ENCODE measurements at regions not wholly inside any gene's neighbourhood (a gene's known extent, or its start where the extent isn't known, plus 50 kb on each side); places are given as distances from the start of the nearest gene placed in this dataset.
A peak's percentile ranks its signal among the peaks of the same experiment; 100 is the strongest.

- no peaks in the 10 kb centered on the region for H3K79me2 ChIP-seq (ENCODE audit: insufficient read depth, low read length)
- H4K20me1 ChIP-seq (ENCODE audit: insufficient read depth, low read length), result no peaks in the 10 kb centered on the region
- H3K36me3 ChIP-seq (ENCODE audit: insufficient read depth, low read length), result no peaks in the 10 kb centered on the region
- no peak overlapping the region for H3K4me2 ChIP-seq (ENCODE audit: insufficient read depth, low read length)
- H3K9me3 ChIP-seq (ENCODE audit: low read depth, low read length), result no peaks in the 10 kb centered on the region
- peak; percentile 66 for TF ChIP-seq CTCF (IDR thresholded peaks at IDR 0.05; ENCODE audit: extremely low read depth, low read depth, low read length)
- no peaks in the 10 kb centered on the region for H3K4me1 ChIP-seq (ENCODE audit: insufficient read depth, low read length)
- H2AFZ ChIP-seq (ENCODE audit: low read length), result no peak overlapping the region
- H3K27me3 ChIP-seq (ENCODE audit: insufficient read depth, low read length), result peaks cover 11% of the 10 kb centered on the region
- DNase-seq (ENCODE audit: insufficient read length, low spot score, missing footprints), result peak; percentile 51
- H3K27ac ChIP-seq (ENCODE audit: low read depth, low read length), result no peak overlapping the region
- H3K4me3 ChIP-seq (ENCODE audit: insufficient read depth, low read length), result no peak overlapping the region
Observed at GRCh38 chr11:11157185-11157584, 195.9 kb downstream of the CSNK2A3 start.

GRCh38 chr11:11155962-11156815, 196.9 kb downstream of the CSNK2A3 start:
- H2AFZ ChIP-seq (ENCODE audit: low read length), result no peak overlapping the region
- no peaks in the 10 kb centered on the region for H4K20me1 ChIP-seq (ENCODE audit: insufficient read depth, low read length)
- TF ChIP-seq CTCF (IDR thresholded peaks at IDR 0.05; ENCODE audit: extremely low read depth, low read depth, low read length), result peak; percentile 48
- no peak overlapping the region for H3K4me2 ChIP-seq (ENCODE audit: insufficient read depth, low read length)
- no peak overlapping the region for H3K27ac ChIP-seq (ENCODE audit: low read depth, low read length)
- H3K4me3 ChIP-seq (ENCODE audit: insufficient read depth, low read length), result no peak overlapping the region
- H3K9me3 ChIP-seq (ENCODE audit: low read depth, low read length), result no peaks in the 10 kb centered on the region
- DNase-seq (ENCODE audit: insufficient read length, low spot score, missing footprints), result peak; percentile 36
- H3K36me3 ChIP-seq (ENCODE audit: insufficient read depth, low read length), result no peaks in the 10 kb centered on the region
- peaks cover 10% of the 10 kb centered on the region for H3K27me3 ChIP-seq (ENCODE audit: insufficient read depth, low read length)
- no peaks in the 10 kb centered on the region for H3K79me2 ChIP-seq (ENCODE audit: insufficient read depth, low read length)
- no peaks in the 10 kb centered on the region for H3K4me1 ChIP-seq (ENCODE audit: insufficient read depth, low read length)

GRCh38 chr11:11152877-11153276, 200.2 kb downstream of the CSNK2A3 start:
- Histone ChIP-seq H3K4me3 (ENCODE audit: insufficient read depth, low read length) (no peak overlapping the region), H3K9me3 (ENCODE audit: low read depth, low read length) (no peaks in the 10 kb centered on the region), H2AFZ (ENCODE audit: low read length) (no peak overlapping the region), H3K27ac (ENCODE audit: low read depth, low read length) (no peak overlapping the region), H4K20me1 (ENCODE audit: insufficient read depth, low read length) (no peaks in the 10 kb centered on the region), H3K27me3 (ENCODE audit: insufficient read depth, low read length) (peaks cover 10% of the 10 kb centered on the region), H3K79me2 (ENCODE audit: insufficient read depth, low read length) (no peaks in the 10 kb centered on the region), H3K4me1 (ENCODE audit: insufficient read depth, low read length) (peaks cover 6% of the 10 kb centered on the region), H3K4me2 (ENCODE audit: insufficient read depth, low read length) (no peak overlapping the region), H3K36me3 (ENCODE audit: insufficient read depth, low read length) (no peaks in the 10 kb centered on the region)
- peak; percentile 58 for DNase-seq (ENCODE audit: insufficient read length, low spot score, missing footprints)
- no peak for TF ChIP-seq CTCF (IDR thresholded peaks at IDR 0.05; ENCODE audit: extremely low read depth, low read depth, low read length)

- DNase-seq (ENCODE audit: insufficient read length, low spot score, missing footprints), result peak; percentile 49
- H3K4me1 ChIP-seq (ENCODE audit: insufficient read depth, low read length), result peaks cover 9% of the 10 kb centered on the region
- H2AFZ ChIP-seq (ENCODE audit: low read length), result no peak overlapping the region
- H3K4me2 ChIP-seq (ENCODE audit: insufficient read depth, low read length), result no peak overlapping the region
- TF ChIP-seq CTCF (IDR thresholded peaks at IDR 0.05; ENCODE audit: extremely low read depth, low read depth, low read length), result no peak
- H3K27ac ChIP-seq (ENCODE audit: low read depth, low read length), result no peak overlapping the region
- H3K36me3 ChIP-seq (ENCODE audit: insufficient read depth, low read length), result no peaks in the 10 kb centered on the region
- H3K9me3 ChIP-seq (ENCODE audit: low read depth, low read length), result no peaks in the 10 kb centered on the region
- no peaks in the 10 kb centered on the region for H3K79me2 ChIP-seq (ENCODE audit: insufficient read depth, low read length)
- H3K27me3 ChIP-seq (ENCODE audit: insufficient read depth, low read length), result peaks cover 10% of the 10 kb centered on the region
- H4K20me1 ChIP-seq (ENCODE audit: insufficient read depth, low read length), result no peaks in the 10 kb centered on the region
- H3K4me3 ChIP-seq (ENCODE audit: insufficient read depth, low read length), result no peak overlapping the region
Observed at GRCh38 chr11:11149671-11150459, 203.2 kb downstream of the CSNK2A3 start.
